Upper lobe of left lung (tissue), 4 donors: ENCODE measurements at regions not wholly inside any gene's neighbourhood (a gene's known extent, or its start where the extent isn't known, plus 50 kb on each side); places are given as distances from the start of the nearest gene placed in this dataset.

Experiments
- EP300 ChIP-seq, 4 donors: sonication (generic); formaldehyde crosslinking; IDR thresholded peaks; one replicate each; pipeline ENCODE4 v1.5.1; 2017; ENCODE audit warnings: antibody characterized with exemption in 4 of 4, control low read depth in 2 of 4
- POLR2AphosphoS5 ChIP-seq, 2 donors: sonication (generic); formaldehyde crosslinking; IDR thresholded peaks; one replicate each; pipeline ENCODE4 v1.5.1; 2017; ENCODE audit warnings: antibody characterized with exemption in 2 of 2
- TF ChIP-seq, protein P1 (sequence below), 6 experiments: fragments of 450-650 bp in 4 of 6; fragments of 200-600 bp in 2 of 6; sonication (generic) in 2 of 6; IDR thresholded peaks; one replicate each; pipeline ENCODE4 v1.5.1; 2016 to 2019; ENCODE audit warnings: antibody characterized with exemption in 6 of 6

DNA sequence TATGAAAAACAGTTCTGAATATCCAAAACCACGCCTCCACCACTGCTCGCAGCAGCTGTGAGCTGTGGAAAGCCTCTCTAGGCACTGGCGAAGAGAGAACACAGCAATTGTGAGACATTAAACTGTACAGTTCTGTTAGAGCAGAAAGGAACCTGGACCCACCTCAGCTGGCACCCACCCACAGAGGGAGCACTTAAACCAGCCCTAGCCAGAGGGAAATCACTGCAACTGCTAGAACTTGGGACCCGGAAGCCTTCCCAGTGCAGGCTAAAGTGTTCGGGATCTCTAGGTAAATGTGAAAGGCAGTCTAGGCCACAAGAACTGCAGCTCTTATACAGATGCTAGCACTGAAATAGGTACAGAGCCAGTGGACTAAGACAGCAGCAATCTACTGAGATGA is 308.8 kb downstream of the PRR32 start:
- TF ChIP-seq, protein P1, sequence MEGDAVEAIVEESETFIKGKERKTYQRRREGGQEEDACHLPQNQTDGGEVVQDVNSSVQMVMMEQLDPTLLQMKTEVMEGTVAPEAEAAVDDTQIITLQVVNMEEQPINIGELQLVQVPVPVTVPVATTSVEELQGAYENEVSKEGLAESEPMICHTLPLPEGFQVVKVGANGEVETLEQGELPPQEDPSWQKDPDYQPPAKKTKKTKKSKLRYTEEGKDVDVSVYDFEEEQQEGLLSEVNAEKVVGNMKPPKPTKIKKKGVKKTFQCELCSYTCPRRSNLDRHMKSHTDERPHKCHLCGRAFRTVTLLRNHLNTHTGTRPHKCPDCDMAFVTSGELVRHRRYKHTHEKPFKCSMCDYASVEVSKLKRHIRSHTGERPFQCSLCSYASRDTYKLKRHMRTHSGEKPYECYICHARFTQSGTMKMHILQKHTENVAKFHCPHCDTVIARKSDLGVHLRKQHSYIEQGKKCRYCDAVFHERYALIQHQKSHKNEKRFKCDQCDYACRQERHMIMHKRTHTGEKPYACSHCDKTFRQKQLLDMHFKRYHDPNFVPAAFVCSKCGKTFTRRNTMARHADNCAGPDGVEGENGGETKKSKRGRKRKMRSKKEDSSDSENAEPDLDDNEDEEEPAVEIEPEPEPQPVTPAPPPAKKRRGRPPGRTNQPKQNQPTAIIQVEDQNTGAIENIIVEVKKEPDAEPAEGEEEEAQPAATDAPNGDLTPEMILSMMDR (IDR thresholded peaks at IDR 0.05), result no peak
- TF ChIP-seq EP300 (IDR thresholded peaks at IDR 0.05) (no peak), POLR2AphosphoS5 (IDR thresholded peaks at IDR 0.05) (no peak)
